ENCODE measurements at regions not wholly inside any gene's neighbourhood (a gene's known extent, or its start where the extent isn't known, plus 50 kb on each side); places are given as distances from the start of the nearest gene placed in this dataset.

GRCh38 chr11:91763331-91763730, 461.3 kb upstream of the FAT3 start:
- no peak for DNase-seq (ENCODE audit: low read depth, low spot score)

DNA sequence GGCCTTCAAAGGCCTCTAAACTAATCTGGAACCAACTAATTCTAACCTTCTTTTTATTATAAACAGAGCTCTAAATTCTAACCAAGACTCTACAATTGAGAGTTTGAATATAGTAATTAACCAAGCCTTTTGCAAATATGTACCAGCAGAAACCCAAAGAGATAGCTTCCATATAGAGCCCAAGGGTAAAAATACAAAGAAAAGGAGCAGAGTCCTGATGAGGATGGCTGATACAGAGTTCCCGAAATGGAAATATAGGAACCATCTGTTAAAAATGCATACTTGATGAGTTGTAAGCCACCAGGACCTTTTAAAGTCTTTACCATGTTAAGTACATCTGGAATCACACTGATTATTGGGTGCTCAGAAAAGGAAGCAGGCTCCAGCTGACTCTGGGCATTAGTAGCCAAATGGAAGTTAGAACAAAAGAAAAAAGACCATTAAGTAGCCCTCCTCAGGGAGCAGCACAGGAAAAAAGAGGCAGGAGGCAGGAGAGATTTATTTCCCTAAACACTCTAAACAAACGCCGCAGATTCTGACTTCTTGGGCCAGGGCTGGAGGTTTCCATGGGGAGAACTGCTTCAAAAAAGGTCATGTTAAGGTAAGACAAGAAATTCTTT, 463.1 kb upstream of the FAT3 start:
- DNase-seq (ENCODE audit: low read depth, low spot score): no peak

- no peak for DNase-seq (ENCODE audit: low read depth, low spot score)
Measured at GRCh38 chr11:91756829-91757480, 467.7 kb upstream of the FAT3 start.

- no peak for DNase-seq (ENCODE audit: low read depth, low spot score)
Measured at GRCh38 chr11:91755951-91756707, 468.5 kb upstream of the FAT3 start.

DNA sequence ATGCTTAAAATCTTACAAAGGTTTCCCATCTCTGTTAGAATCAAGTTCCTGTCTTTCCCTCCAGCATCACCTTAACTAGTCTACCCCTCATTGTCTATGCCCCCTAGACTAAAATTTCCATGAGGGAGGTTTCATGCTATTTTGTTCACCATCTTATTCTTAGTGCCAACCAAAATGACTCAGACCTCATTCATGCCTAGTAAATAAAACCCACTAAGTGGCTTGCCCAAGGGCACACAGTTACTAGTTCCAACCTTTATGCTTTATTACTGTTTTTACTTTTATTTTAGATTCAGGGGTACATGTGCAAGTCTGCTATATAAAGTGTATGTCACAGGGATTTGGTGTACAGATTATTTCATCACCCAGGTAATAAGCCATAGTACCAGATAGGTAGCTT, 469.1 kb upstream of the FAT3 start:
- no peak for DNase-seq (ENCODE audit: low read depth, low spot score)

DNA sequence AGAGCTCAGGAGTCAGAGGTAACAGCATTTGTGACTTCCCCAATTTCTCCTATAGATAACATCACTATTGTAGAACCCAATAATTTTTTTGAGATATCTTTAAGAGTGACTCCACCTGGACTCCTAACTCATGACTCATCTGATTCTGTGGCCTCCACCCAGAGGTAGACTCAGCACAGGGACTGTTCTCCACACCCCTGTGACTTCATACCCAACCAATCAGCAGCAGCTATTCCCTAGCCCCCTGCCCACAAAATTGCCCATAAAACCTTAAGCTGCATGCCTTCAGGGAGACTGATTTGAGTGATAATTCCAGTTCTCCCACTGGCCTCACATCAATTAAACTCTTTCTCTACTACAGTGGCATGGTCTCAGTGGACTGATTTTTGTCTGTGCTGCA, 475.4 kb upstream of the FAT3 start:
- DNase-seq (ENCODE audit: low read depth, low spot score): no peak

DNA sequence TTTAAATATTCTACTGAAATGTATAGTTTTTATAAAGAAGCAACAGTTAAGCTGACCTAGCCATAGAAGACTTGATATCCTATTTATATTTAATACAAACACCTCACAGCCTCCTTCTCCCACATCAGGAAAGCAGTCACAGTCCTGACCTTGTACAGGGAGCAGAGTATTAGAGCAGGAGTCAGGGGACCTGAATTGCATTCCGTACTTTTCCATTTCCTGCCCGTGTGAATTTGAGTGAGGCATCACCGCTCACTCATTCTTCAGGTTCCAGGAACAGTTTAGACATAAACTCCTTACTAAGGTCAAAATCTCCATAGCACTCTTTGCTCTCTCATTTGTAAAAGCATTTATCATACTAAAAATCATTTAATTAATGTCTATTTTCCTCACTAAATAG, 482.5 kb upstream of the FAT3 start:
- DNase-seq (ENCODE audit: low read depth, low spot score): no peak

- DNase-seq (ENCODE audit: low read depth, low spot score): no peak
Measured at GRCh38 chr11:91731051-91731450, 493.6 kb upstream of the FAT3 start.

- no peak for DNase-seq (ENCODE audit: low read depth, low spot score)
Measured at GRCh38 chr11:91730620-91731019, 494.0 kb upstream of the FAT3 start.

DNA sequence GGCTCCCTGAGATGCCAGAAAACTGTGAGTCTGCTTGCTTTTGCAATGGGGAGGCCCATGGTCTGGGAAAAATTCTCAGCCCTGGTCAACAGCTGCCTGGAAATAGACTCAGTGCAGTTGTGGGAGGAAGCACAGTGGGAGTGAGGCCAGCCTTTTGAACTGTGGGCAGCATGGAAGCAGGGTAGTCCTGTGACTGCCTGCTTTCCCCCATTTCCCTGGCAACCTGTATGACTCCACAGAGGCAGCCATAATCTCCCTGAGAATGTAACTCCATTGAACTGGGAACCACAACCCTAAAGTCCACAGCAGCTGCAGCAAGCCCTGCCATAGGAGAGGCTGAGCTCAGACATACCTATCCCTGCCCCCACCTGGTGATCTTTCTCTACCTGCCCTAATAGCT, 494.6 kb upstream of the FAT3 start:
- no peak for DNase-seq (ENCODE audit: low read depth, low spot score)

GRCh38 chr11:91717169-91717568, 507.4 kb upstream of the FAT3 start:
- no peak for DNase-seq (ENCODE audit: low read depth, low spot score)

GRCh38 chr11:91707652-91708482, 516.8 kb upstream of the FAT3 start:
- no peak for DNase-seq (ENCODE audit: low read depth, low spot score)

DNA sequence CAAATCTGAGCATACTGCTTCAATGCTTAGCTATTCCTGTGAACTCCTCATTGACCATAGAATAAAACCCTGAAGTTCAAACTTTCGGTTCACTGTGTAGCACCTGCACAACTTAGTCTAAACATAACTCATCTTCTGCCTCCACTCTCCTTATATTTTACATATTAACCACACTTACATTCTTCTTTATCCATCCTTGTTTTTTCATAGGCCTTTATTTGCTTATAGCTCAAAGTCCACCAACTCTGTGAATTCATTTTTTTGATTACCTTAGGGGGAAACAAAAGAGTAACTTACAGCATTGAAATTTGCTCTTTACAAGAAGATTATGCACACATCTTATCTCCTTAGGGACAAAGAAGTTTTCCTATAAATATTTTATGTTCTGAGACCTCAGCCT, 521.6 kb upstream of the FAT3 start:
- DNase-seq (ENCODE audit: low read depth, low spot score): no peak

- DNase-seq (ENCODE audit: low read depth, low spot score): no peak
Measured at GRCh38 chr11:91700854-91701253, 523.8 kb upstream of the FAT3 start.

GRCh38 chr11:91698845-91699244, 525.8 kb upstream of the FAT3 start:
- DNase-seq (ENCODE audit: low read depth, low spot score): no peak

GRCh38 chr11:91694331-91694730, 530.3 kb upstream of the FAT3 start:
- no peak for DNase-seq (ENCODE audit: low read depth, low spot score)

- no peak for DNase-seq (ENCODE audit: low read depth, low spot score)
Measured at GRCh38 chr11:91691872-91692271, 532.7 kb upstream of the FAT3 start.

DNA sequence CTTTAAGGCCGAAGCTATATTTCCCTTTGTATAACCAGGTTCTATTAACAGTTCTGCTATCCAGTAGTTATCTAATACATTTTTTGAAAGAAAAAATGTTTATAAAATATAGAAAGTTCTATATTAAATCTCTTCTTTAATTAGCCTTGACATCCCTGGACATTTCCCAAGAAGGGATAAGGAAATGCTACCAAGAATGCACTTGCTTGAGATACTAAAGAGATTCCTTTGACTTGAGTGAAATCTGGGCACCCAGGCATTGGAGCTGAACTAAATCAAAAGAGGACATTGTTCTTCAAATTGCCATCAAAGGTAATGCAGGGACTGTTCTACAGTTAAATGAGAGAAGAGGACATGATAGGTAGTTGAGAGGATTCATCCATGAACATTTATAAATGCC, 535.9 kb upstream of the FAT3 start:
- DNase-seq (ENCODE audit: low read depth, low spot score): no peak

- no peak for DNase-seq (ENCODE audit: low read depth, low spot score)
Measured at GRCh38 chr11:91686700-91687099, 537.9 kb upstream of the FAT3 start.

- DNase-seq (ENCODE audit: low read depth, low spot score): no peak
Measured at GRCh38 chr11:91686281-91686680, 538.3 kb upstream of the FAT3 start.

GRCh38 chr11:91673705-91674104, 550.9 kb upstream of the FAT3 start:
- no peak for DNase-seq (ENCODE audit: low read depth, low spot score)

- no peak for DNase-seq (ENCODE audit: low read depth, low spot score)
Measured at GRCh38 chr11:91664521-91664920, 560.1 kb upstream of the FAT3 start.

All from brain pericyte (primary cell).